ENCODE measurements at regions not wholly inside any gene's neighbourhood (a gene's known extent, or its start where the extent isn't known, plus 50 kb on each side); places are given as distances from the start of the nearest gene placed in this dataset.
"Not testable (repeated sequence)": the region's sequence is repeated elsewhere in the genome, so short reads cannot be mapped to it uniquely, and the experiment has no call there.

GRCh38 chr2:145909175-145909755 lies 1389.3 kb upstream of the ZEB2 start:
- DNase-seq (ENCODE audit: low read depth): no peak

GRCh38 chr2:145906354-145906753 lies 1386.4 kb upstream of the ZEB2 start:
- no peak for DNase-seq (ENCODE audit: low read depth)

GRCh38 chr2:145905371-145905770 lies 1385.5 kb upstream of the ZEB2 start:
- no peak for DNase-seq (ENCODE audit: low read depth)

GRCh38 chr2:145897151-145897550 lies 1377.2 kb upstream of the ZEB2 start:
- DNase-seq (ENCODE audit: low read depth): no peak

GRCh38 chr2:145887915-145888314 lies 1368.0 kb upstream of the ZEB2 start:
- no peak for DNase-seq (ENCODE audit: low read depth)

GRCh38 chr2:145880997-145881396 lies 1361.1 kb upstream of the ZEB2 start:
- not testable (repeated sequence) for DNase-seq (ENCODE audit: low read depth)

GRCh38 chr2:145875016-145875415 lies 1355.1 kb upstream of the ZEB2 start:
- DNase-seq (ENCODE audit: low read depth): no peak

- DNase-seq (ENCODE audit: low read depth): no peak
Observed at GRCh38 chr2:145874466-145874865, 1354.5 kb upstream of the ZEB2 start.

GRCh38 chr2:145864501-145864900 lies 1344.6 kb upstream of the ZEB2 start:
- no peak for DNase-seq (ENCODE audit: low read depth)

GRCh38 chr2:145861940-145862339 lies 1342.0 kb upstream of the ZEB2 start:
- DNase-seq (ENCODE audit: low read depth): no peak

GRCh38 chr2:145860083-145860482 lies 1340.2 kb upstream of the ZEB2 start:
- no peak for DNase-seq (ENCODE audit: low read depth)

GRCh38 chr2:145855142-145855541 lies 1335.2 kb upstream of the ZEB2 start:
- DNase-seq (ENCODE audit: low read depth): no peak

GRCh38 chr2:145854039-145854755 lies 1334.3 kb upstream of the ZEB2 start:
- DNase-seq (ENCODE audit: low read depth): no peak

- no peak for DNase-seq (ENCODE audit: low read depth)
Observed at GRCh38 chr2:145851730-145852129, 1331.8 kb upstream of the ZEB2 start.

GRCh38 chr2:145849466-145849865 lies 1329.5 kb upstream of the ZEB2 start:
- no peak for DNase-seq (ENCODE audit: low read depth)

- no peak for DNase-seq (ENCODE audit: low read depth)
Observed at GRCh38 chr2:145846982-145847381, 1327.1 kb upstream of the ZEB2 start.

- DNase-seq (ENCODE audit: low read depth): no peak
Observed at GRCh38 chr2:145845923-145846322, 1326.0 kb upstream of the ZEB2 start.

- DNase-seq (ENCODE audit: low read depth): no peak
Observed at GRCh38 chr2:145845207-145845894, 1325.4 kb upstream of the ZEB2 start.

GRCh38 chr2:145841973-145842372 lies 1322.1 kb upstream of the ZEB2 start:
- no peak for DNase-seq (ENCODE audit: low read depth)

GRCh38 chr2:145836986-145837385 lies 1317.1 kb upstream of the ZEB2 start:
- no peak for DNase-seq (ENCODE audit: low read depth)

GRCh38 chr2:145835665-145836064 lies 1315.7 kb upstream of the ZEB2 start:
- DNase-seq (ENCODE audit: low read depth): no peak

GRCh38 chr2:145832681-145833080 lies 1312.8 kb upstream of the ZEB2 start:
- DNase-seq (ENCODE audit: low read depth): no peak

- DNase-seq (ENCODE audit: low read depth): no peak
Observed at GRCh38 chr2:145829931-145830330, 1310.0 kb upstream of the ZEB2 start.
